A549 (cell line): ENCODE measurements at regions not wholly inside any gene's neighbourhood (a gene's known extent, or its start where the extent isn't known, plus 50 kb on each side); places are given as distances from the start of the nearest gene placed in this dataset.

Experiments used
- BHLHE40 ChIP-seq: IDR thresholded peaks from 2 replicates; pipeline ENCODE4 v1.6.1; 2012; ENCODE audit warnings: low read depth, low read length, inconsistent platforms
- ESRRA ChIP-seq: fragments of 150-350 bp; IDR thresholded peaks from 2 replicates; pipeline ENCODE4 v1.6.1; 2014; ENCODE audit warnings: mild to moderate bottlenecking, low read length, borderline replicate concordance
- POLR2A ChIP-seq: IDR thresholded peaks from 2 replicates; pipeline ENCODE4 v1.6.1; 2012; ENCODE audit warnings: mild to moderate bottlenecking, low read length
- RARB ChIP-seq: fragments of 250-450 bp; sonication (Bioruptor Pico); IDR thresholded peaks from 2 replicates; pipeline ENCODE4 v1.8.0; 2021; ENCODE audit warnings: mild to moderate bottlenecking, moderate library complexity
- RFX5 ChIP-seq: fragments of 450-650 bp; IDR thresholded peaks from 2 replicates; pipeline ENCODE4 v1.7.1; 2014; ENCODE audit warnings: antibody characterized with exemption, mild to moderate bottlenecking, moderate library complexity
- ZFP36 ChIP-seq: fragments of 450-650 bp; IDR thresholded peaks from 2 replicates; pipeline ENCODE4 v1.6.1; 2014; ENCODE audit warnings: borderline replicate concordance; ENCODE audit not compliant: partially characterized antibody
- TF ChIP-seq, protein P1 (sequence below): fragments of >200 bp; sonication (Bioruptor Twin); formaldehyde crosslinking; IDR thresholded peaks from 3 replicates; pipeline ENCODE4 v1.5.1; 2016
- TF ChIP-seq, protein P2 (sequence below): IDR thresholded peaks from 2 replicates; pipeline ENCODE4 v1.6.1; 2012

DNA sequence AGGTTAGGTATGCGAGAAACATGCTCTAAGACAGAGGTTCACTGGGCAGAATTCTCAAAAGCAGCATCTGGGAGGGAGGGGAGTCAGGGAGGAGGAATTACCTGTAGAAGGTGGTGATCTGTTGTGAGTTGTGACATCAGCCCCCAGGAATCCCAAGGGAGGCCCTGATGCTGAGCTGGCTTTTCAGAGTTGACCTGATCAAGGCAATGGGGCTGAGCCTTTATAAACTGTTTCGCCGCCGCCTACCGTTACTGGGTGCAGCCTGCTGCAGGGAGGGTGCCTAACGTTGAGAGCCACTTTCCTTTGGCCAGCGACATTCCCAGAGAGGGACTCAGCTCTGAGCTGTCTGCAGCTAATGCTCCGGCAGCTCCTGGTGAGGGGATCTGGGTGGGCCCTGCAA is 257.9 kb upstream of the TMEM132C start:
- TF ChIP-seq BHLHE40 (no peak), RFX5 (no peak), ESRRA (no peak), POLR2A (no peak), ZFP36 (no peak), RARB (no peak)
- TF ChIP-seq, protein P1, sequence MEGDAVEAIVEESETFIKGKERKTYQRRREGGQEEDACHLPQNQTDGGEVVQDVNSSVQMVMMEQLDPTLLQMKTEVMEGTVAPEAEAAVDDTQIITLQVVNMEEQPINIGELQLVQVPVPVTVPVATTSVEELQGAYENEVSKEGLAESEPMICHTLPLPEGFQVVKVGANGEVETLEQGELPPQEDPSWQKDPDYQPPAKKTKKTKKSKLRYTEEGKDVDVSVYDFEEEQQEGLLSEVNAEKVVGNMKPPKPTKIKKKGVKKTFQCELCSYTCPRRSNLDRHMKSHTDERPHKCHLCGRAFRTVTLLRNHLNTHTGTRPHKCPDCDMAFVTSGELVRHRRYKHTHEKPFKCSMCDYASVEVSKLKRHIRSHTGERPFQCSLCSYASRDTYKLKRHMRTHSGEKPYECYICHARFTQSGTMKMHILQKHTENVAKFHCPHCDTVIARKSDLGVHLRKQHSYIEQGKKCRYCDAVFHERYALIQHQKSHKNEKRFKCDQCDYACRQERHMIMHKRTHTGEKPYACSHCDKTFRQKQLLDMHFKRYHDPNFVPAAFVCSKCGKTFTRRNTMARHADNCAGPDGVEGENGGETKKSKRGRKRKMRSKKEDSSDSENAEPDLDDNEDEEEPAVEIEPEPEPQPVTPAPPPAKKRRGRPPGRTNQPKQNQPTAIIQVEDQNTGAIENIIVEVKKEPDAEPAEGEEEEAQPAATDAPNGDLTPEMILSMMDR, result no peak
- TF ChIP-seq, protein P2, sequence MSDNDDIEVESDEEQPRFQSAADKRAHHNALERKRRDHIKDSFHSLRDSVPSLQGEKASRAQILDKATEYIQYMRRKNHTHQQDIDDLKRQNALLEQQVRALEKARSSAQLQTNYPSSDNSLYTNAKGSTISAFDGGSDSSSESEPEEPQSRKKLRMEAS, result no peak
